Cardiac fibroblast (primary cell): ENCODE measurements at regions not wholly inside any gene's neighbourhood (a gene's known extent, or its start where the extent isn't known, plus 50 kb on each side); places are given as distances from the start of the nearest gene placed in this dataset.
A peak's percentile ranks its signal among the peaks of the same experiment; 100 is the strongest.

Experiments used
- DNase-seq, 2 donors: peaks; one replicate each; pipeline versions ENCODE4 v3.0.0 to v3.0.0-alpha.2; 2010; ENCODE audit warnings: low read depth in 2 of 2
- H3K4me3 ChIP-seq, 2 donors: replicated peaks in 1 of 2; 1 replicate in 1 of 2; 2 replicates in 1 of 2; pipeline ENCODE4 v1.5.1; 2011; ENCODE audit warnings: low read depth in 2 of 2, low read length in 2 of 2, mild to moderate bottlenecking in 2 of 2, moderate library complexity in 1 of 2
- CTCF ChIP-seq: IDR thresholded peaks from one replicate; pipeline ENCODE4 v1.5.1; 2011; ENCODE audit warnings: low read depth, mild to moderate bottlenecking, low read length, inconsistent platforms

GRCh38 chr2:181124497-181124896 is 144.1 kb downstream of the UBE2E3 start:
- no peak for TF ChIP-seq CTCF
- peak; percentile 47 to 81 for DNase-seq
- no peak overlapping the region for H3K4me3 ChIP-seq

GRCh38 chr2:181125359-181125758 is 145.0 kb downstream of the UBE2E3 start:
- no peak for DNase-seq
- no peak overlapping the region for H3K4me3 ChIP-seq
- TF ChIP-seq CTCF: no peak

- H3K4me3 ChIP-seq: no peak overlapping the region
- no peak for TF ChIP-seq CTCF
- no peak for DNase-seq
These were observed 146.0 kb downstream of the UBE2E3 start for GRCh38 chr2:181126311-181126868.

GRCh38 chr2:181128199-181128598 is 147.8 kb downstream of the UBE2E3 start:
- DNase-seq: no peak
- no peak for TF ChIP-seq CTCF
- no peak overlapping the region for H3K4me3 ChIP-seq

GRCh38 chr2:181129364-181130056 is 149.1 kb downstream of the UBE2E3 start:
- H3K4me3 ChIP-seq: no peak overlapping the region
- TF ChIP-seq CTCF: no peak
- no peak for DNase-seq

GRCh38 chr2:181130686-181131085 is 150.3 kb downstream of the UBE2E3 start:
- peak; percentile 29 to 54 for DNase-seq
- no peak overlapping the region for H3K4me3 ChIP-seq
- TF ChIP-seq CTCF: no peak
